H1 (cell line): ENCODE measurements at regions not wholly inside any gene's neighbourhood (a gene's known extent, or its start where the extent isn't known, plus 50 kb on each side); places are given as distances from the start of the nearest gene placed in this dataset.

Experiments used
- BACH1 ChIP-seq: IDR thresholded peaks from 2 replicates; pipeline ENCODE4 v1.6.1; 2012; ENCODE audit warnings: low read length, improper control_type of control experiment
- BRCA1 ChIP-seq: IDR thresholded peaks from 2 replicates; pipeline ENCODE4 v1.6.1; 2012; ENCODE audit warnings: low read depth, low read length, improper control_type of control experiment
- NANOG ChIP-seq: IDR thresholded peaks from 2 replicates; pipeline ENCODE4 v1.6.1; 2011; ENCODE audit warnings: low read length, low read depth, mild to moderate bottlenecking, inconsistent platforms; ENCODE audit not compliant: insufficient read depth, poor library complexity, severe bottlenecking
- SAP30 ChIP-seq: fragments of 300-600 bp; sonication (generic); IDR thresholded peaks from 2 replicates; pipeline ENCODE4 v1.7.1; 2012; ENCODE audit warnings: low read length, moderate library complexity, mild to moderate bottlenecking, inconsistent platforms; ENCODE audit not compliant: insufficient read depth, insufficient replicate concordance

GRCh38 chr10:8539056-8539455, 484.6 kb downstream of the GATA3 start (continued):
- TF ChIP-seq NANOG = no peak
- TF ChIP-seq BACH1 = no peak
- TF ChIP-seq SAP30 = no peak
- no peak for TF ChIP-seq BRCA1
